ENCODE measurements at regions not wholly inside any gene's neighbourhood (a gene's known extent, or its start where the extent isn't known, plus 50 kb on each side); places are given as distances from the start of the nearest gene placed in this dataset.

DNA sequence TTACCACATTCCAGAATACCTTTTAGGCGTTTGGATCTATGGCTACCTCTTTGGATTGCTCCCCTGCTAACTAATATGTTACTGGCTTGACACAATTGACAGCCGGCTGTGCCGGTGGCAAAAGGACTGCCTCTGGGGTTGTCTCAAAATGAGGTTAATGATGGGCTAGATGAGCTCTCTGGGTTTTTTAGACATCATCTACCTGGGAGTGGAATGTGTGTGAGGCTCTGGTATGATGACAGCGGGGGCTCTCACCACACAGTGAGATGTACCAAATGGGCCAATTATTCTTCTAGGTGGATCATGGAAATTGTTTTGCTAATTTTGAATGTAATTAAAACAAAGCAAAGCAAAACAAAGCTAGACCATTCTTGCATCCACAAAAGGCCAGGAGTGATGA, 391.1 kb upstream of the SPRED2 start:
- H3K27ac ChIP-seq (ENCODE audit: low read depth, low read length), result no peak overlapping the region
- H3K27me3 ChIP-seq (ENCODE audit: control insufficient read depth in 1 of 2, insufficient read depth in 2 of 2, low read length in 2 of 2), result no peaks in the 10 kb centered on the region
- no peaks in the 10 kb centered on the region for H3K36me3 ChIP-seq (ENCODE audit: insufficient read depth, low read length)
- no peak overlapping the region for H3K9ac ChIP-seq (ENCODE audit: low read length)
- H3K4me3 ChIP-seq (ENCODE audit: low read depth in 1 of 2, low read length in 2 of 2), result no peak overlapping the region
- no peaks in the 10 kb centered on the region for H3K9me3 ChIP-seq (ENCODE audit: low read length)
- H3K4me1 ChIP-seq (ENCODE audit: insufficient read depth, low read length), result no peaks in the 10 kb centered on the region

DNA sequence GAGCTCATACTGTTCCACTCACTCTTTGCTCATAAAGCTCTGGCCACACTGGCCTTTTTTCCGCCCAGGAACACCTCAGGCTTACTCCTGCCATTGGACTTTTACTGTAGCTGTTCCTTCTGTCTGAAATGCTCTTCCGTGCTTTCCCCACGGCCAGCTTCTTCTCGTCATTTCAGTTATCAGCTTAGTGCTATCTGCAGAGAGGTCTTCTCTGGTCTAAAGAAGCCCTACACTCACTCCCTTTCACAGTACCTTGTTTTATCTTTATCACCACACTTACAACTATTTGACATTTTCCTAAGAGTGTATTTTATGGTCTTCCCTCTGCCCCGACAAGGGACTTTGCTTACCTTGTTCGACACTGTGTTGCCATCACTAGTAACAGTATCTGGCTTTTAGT, 388.1 kb upstream of the SPRED2 start:
- Histone ChIP-seq H3K4me3 (ENCODE audit: low read depth in 1 of 2, low read length in 2 of 2) (no peak overlapping the region), H3K9ac (ENCODE audit: low read length) (no peak overlapping the region), H3K4me1 (ENCODE audit: insufficient read depth, low read length) (no peaks in the 10 kb centered on the region), H3K27ac (ENCODE audit: low read depth, low read length) (no peak overlapping the region), H3K27me3 (ENCODE audit: control insufficient read depth in 1 of 2, insufficient read depth in 2 of 2, low read length in 2 of 2) (no peaks in the 10 kb centered on the region), H3K36me3 (ENCODE audit: insufficient read depth, low read length) (no peaks in the 10 kb centered on the region), H3K9me3 (ENCODE audit: low read length) (no peaks in the 10 kb centered on the region)

DNA sequence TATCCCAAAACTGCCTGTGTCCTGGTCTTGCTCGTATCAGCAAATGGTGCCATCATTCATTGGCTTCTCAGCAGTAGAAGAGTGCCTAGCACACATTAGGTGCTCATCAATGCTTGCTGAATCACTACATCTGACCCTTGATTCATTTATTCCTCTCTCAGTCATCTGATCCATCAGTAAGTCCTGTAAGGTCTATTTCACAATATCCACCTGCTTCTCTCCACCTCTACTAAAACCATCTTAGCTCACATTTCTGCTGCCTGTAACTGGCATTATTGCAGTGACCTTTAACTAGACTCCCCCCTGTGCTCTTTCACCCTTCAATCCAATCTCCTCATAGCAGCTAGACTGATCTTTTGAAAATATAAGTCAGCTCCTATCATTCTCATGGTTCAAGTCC, 387.6 kb upstream of the SPRED2 start:
- no peaks in the 10 kb centered on the region for H3K4me1 ChIP-seq (ENCODE audit: insufficient read depth, low read length)
- H3K9ac ChIP-seq (ENCODE audit: low read length), result no peak overlapping the region
- H3K4me3 ChIP-seq (ENCODE audit: low read depth in 1 of 2, low read length in 2 of 2), result no peak overlapping the region
- H3K27ac ChIP-seq (ENCODE audit: low read depth, low read length), result no peak overlapping the region
- no peaks in the 10 kb centered on the region for H3K9me3 ChIP-seq (ENCODE audit: low read length)
- H3K36me3 ChIP-seq (ENCODE audit: insufficient read depth, low read length), result no peaks in the 10 kb centered on the region
- H3K27me3 ChIP-seq (ENCODE audit: control insufficient read depth in 1 of 2, insufficient read depth in 2 of 2, low read length in 2 of 2), result no peaks in the 10 kb centered on the region

DNA sequence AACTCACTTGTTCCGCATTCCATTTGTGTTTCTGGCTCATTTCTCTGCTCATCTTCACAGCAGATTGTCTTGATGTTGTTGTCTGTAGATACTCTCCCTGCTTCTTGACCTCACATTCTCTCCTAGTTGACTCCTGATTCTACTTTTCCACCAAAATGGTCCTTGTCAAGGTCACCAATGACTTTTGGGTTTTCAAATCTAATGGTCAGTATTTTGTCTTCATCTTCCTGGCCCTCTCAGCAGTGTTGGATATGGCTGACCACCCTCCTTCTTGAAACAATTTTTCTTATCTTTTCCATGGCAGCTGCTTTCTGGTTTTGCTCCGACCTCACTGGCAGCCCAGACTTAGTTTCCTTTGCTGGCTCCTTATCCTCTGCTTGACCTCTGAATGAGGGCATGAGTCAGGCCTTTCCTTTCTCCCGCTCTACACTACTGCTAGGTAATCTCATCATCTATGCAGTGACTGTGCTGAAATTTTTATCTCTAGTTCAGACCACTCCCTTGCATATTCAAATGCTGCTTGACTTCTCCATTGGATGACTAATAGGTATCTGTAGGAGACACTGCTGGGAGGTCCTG, 386.6 kb upstream of the SPRED2 start:
- no peak overlapping the region for H3K4me3 ChIP-seq (ENCODE audit: low read depth in 1 of 2, low read length in 2 of 2)

DNA sequence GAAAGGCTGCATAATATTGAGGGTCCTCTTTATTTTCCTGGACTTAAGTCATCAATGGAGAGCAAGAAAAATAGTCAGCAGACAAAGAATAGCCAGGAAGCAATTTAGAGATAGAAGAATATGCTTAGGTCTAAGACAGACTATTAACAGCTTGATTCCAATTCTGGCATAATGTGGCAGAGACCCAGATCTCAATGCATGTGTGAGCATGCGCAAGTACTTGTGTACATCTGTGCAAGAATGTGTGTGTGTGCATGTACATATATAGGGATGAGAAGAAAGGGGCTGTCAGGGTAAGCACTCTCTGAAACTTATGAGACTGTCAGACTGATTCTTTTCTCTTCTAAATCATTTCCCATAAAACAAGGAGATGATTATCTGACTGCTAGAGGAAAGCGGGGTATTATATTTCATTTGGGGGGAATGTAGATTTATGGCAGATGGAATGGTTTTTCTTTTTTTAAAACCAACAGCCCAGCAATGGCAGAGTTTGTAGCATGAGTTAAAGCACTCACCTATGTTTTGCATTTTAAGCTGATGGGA, 381.3 kb upstream of the SPRED2 start:
- H3K4me1 ChIP-seq (ENCODE audit: insufficient read depth, low read length), result no peaks in the 10 kb centered on the region
- H3K4me3 ChIP-seq (ENCODE audit: low read depth in 1 of 2, low read length in 2 of 2), result no peak overlapping the region
- H3K36me3 ChIP-seq (ENCODE audit: insufficient read depth, low read length), result no peaks in the 10 kb centered on the region
- no peak overlapping the region for H3K27ac ChIP-seq (ENCODE audit: low read depth, low read length)
- H3K27me3 ChIP-seq (ENCODE audit: control insufficient read depth in 1 of 2, insufficient read depth in 2 of 2, low read length in 2 of 2), result no peaks in the 10 kb centered on the region
- H3K9ac ChIP-seq (ENCODE audit: low read length), result no peak overlapping the region
- no peaks in the 10 kb centered on the region for H3K9me3 ChIP-seq (ENCODE audit: low read length)

More for the DNA sequence above, 386.6 kb upstream of the SPRED2 start:
- H3K36me3 ChIP-seq (ENCODE audit: insufficient read depth, low read length), result no peaks in the 10 kb centered on the region
- H3K9me3 ChIP-seq (ENCODE audit: low read length), result no peaks in the 10 kb centered on the region
- no peak overlapping the region for H3K27ac ChIP-seq (ENCODE audit: low read depth, low read length)
- no peaks in the 10 kb centered on the region for H3K4me1 ChIP-seq (ENCODE audit: insufficient read depth, low read length)
- H3K9ac ChIP-seq (ENCODE audit: low read length), result no peak overlapping the region
- H3K27me3 ChIP-seq (ENCODE audit: control insufficient read depth in 1 of 2, insufficient read depth in 2 of 2, low read length in 2 of 2), result no peaks in the 10 kb centered on the region

DNA sequence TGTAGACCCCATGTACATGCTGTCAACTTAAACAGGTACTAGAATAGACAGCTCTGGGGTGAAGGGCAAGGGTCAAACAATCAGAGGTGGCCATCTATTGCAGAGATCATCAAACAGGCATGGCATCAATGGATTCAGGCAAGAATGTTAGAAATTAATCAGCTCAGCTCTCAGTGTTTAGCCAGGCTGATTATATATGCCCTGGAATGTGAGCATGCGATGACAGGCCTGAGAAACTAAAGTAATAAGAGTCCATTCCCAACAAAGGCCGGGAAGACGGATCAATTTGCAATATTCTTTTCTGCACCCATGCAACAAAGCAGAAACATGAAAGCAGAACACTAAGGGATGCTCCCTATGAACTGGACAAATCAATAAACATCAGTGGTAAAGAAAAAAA, 380.5 kb upstream of the SPRED2 start:
- H3K9me3 ChIP-seq (ENCODE audit: low read length), result no peaks in the 10 kb centered on the region
- H3K9ac ChIP-seq (ENCODE audit: low read length), result no peak overlapping the region

DNA sequence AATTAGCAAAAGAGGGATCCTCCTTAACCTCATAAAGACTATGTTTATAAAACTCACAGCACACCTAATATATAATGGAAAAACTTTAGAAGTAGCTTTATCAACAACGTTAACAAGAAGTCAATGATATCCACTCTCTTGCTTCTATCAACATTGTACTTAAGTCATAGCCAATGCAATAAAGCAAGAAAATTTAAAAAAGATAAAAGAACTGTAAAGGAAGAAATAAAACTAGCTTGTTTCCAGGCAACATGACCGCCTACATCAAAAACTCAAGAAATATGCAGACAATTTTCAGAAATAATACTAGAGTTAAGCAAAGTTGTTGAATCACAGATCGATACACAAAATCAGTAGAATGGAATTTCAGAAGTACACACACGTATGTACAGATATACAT, 375.5 kb upstream of the SPRED2 start:
- no peaks in the 10 kb centered on the region for H3K9me3 ChIP-seq (ENCODE audit: low read length)
- no peaks in the 10 kb centered on the region for H3K4me1 ChIP-seq (ENCODE audit: insufficient read depth, low read length)
- no peaks in the 10 kb centered on the region for H3K36me3 ChIP-seq (ENCODE audit: insufficient read depth, low read length)
- H3K27ac ChIP-seq (ENCODE audit: low read depth, low read length), result no peak overlapping the region
- no peaks in the 10 kb centered on the region for H3K27me3 ChIP-seq (ENCODE audit: control insufficient read depth in 1 of 2, insufficient read depth in 2 of 2, low read length in 2 of 2)
- no peak overlapping the region for H3K4me3 ChIP-seq (ENCODE audit: low read depth in 1 of 2, low read length in 2 of 2)
- H3K9ac ChIP-seq (ENCODE audit: low read length), result no peak overlapping the region

More for the DNA sequence above, 380.5 kb upstream of the SPRED2 start:
- no peak overlapping the region for H3K27ac ChIP-seq (ENCODE audit: low read depth, low read length)
- no peaks in the 10 kb centered on the region for H3K27me3 ChIP-seq (ENCODE audit: control insufficient read depth in 1 of 2, insufficient read depth in 2 of 2, low read length in 2 of 2)
- H3K4me1 ChIP-seq (ENCODE audit: insufficient read depth, low read length), result no peaks in the 10 kb centered on the region
- H3K4me3 ChIP-seq (ENCODE audit: low read depth in 1 of 2, low read length in 2 of 2), result no peak overlapping the region
- no peaks in the 10 kb centered on the region for H3K36me3 ChIP-seq (ENCODE audit: insufficient read depth, low read length)

DNA sequence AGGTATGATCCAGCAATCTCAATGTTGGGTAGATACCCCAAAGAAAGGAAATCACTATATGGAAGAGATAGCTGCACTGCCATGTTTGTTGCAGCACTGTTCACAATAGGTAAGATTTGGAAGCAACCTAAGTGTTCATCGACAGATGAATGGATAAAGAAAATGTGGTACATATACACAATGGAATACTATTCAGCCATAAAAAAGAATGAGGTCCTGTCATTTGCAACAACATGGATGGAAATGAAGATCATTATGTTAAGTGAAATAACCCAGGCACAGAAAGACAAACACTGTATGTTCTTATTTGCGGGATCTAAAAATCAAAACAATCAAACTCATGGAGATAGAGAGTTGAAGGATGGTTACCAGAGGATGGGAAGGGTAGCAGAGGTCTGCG, 372.4 kb upstream of the SPRED2 start:
- Histone ChIP-seq H3K4me3 (ENCODE audit: low read depth in 1 of 2, low read length in 2 of 2) (no peak overlapping the region), H3K9me3 (ENCODE audit: low read length) (no peaks in the 10 kb centered on the region), H3K9ac (ENCODE audit: low read length) (no peak overlapping the region), H3K36me3 (ENCODE audit: insufficient read depth, low read length) (no peaks in the 10 kb centered on the region), H3K4me1 (ENCODE audit: insufficient read depth, low read length) (no peaks in the 10 kb centered on the region), H3K27me3 (ENCODE audit: control insufficient read depth in 1 of 2, insufficient read depth in 2 of 2, low read length in 2 of 2) (no peaks in the 10 kb centered on the region), H3K27ac (ENCODE audit: low read depth, low read length) (no peak overlapping the region)

DNA sequence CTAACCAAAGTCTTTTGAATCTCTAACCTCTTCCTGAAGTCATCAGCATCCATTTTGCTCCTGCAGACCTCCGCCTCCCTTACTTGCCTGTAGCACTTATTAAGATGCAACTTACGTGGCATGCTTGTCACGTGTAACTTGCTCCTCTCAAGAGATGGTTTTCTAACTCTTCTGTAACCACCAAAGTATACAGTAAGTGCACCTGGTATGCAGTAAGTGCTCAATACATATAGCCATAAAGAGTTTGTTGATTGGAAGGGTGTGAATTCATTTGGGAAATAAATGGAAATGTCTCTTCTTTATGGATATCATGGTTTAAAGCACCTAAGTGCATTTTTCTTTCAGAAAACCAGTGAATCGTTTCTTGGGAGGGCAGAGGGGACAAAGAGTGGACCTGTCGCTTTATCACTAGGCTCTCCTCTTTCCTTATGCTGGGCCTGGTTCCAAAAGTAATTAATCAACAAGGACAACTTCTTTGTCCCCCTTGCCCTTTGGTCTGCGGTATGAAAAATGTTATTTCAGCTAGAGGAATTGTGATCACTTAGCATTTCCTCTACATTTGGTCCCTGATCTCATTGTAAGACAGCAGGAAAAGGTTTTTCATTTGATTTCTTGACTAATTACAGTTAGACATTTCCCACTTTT, 370.0 kb upstream of the SPRED2 start:
- no peaks in the 10 kb centered on the region for H3K9me3 ChIP-seq (ENCODE audit: low read length)
- no peak overlapping the region for H3K9ac ChIP-seq (ENCODE audit: low read length)
- no peak overlapping the region for H3K27ac ChIP-seq (ENCODE audit: low read depth, low read length)
- H3K36me3 ChIP-seq (ENCODE audit: insufficient read depth, low read length), result no peaks in the 10 kb centered on the region
- no peaks in the 10 kb centered on the region for H3K4me1 ChIP-seq (ENCODE audit: insufficient read depth, low read length)
- H3K4me3 ChIP-seq (ENCODE audit: low read depth in 1 of 2, low read length in 2 of 2), result no peak overlapping the region
- no peaks in the 10 kb centered on the region for H3K27me3 ChIP-seq (ENCODE audit: control insufficient read depth in 1 of 2, insufficient read depth in 2 of 2, low read length in 2 of 2)

DNA sequence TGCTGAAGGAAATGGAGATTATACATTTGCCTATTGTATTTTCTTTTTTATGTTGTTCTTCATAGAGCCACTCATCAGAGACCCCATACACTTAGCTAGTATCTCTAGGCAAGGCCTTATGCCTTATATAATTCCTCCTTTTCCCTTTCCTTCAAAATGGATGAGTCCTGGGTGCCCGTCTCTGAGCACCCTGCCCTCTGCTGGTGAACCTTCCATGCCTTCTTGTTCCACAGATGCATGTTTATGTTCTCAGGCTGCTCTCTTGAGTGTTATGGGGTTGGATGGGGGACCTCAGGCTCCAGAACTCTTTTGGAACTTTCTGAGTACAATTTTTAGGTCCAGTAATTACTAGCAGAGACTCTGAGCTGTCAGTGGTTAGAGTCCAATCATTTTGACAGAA, 368.6 kb upstream of the SPRED2 start:
- H3K4me3 ChIP-seq (ENCODE audit: low read depth in 1 of 2, low read length in 2 of 2), result no peak overlapping the region
- no peaks in the 10 kb centered on the region for H3K27me3 ChIP-seq (ENCODE audit: control insufficient read depth in 1 of 2, insufficient read depth in 2 of 2, low read length in 2 of 2)

DNA sequence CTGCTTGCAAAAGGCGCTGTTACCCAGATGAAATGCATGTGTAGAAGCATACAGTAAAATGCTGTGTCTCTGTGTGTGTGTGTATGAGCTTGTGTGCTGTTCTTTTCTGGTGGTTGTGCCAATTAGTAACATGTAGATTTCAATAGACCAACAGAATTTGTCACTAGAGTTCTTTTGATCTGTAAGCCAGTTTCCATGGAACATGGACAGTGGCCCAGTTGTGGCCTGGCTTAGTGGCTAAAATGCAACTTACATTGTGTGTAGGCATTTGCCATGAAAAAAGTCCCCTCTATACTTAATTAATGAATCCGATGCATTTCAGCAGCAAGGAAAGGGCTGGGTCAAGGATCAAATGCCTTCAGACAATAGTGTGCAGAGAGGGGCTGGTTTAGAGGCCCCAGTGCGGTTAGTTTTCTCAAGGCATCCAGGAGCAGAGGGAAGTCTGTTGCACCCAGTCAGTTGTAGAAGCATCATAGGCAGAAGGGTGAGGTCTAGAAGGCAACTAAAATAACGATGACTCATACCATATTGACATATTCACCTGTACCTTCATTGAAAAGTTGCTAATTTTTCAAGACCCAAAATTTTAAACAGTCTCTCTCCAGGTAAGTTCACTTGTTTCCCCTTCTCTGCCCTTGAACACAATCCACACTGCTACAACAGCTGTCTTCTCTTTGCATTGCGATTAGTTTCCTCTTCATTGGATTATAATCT, 366.9 kb upstream of the SPRED2 start:
- H3K4me3 ChIP-seq (ENCODE audit: low read depth in 1 of 2, low read length in 2 of 2), result no peak overlapping the region
- no peak overlapping the region for H3K9ac ChIP-seq (ENCODE audit: low read length)
- no peak overlapping the region for H3K27ac ChIP-seq (ENCODE audit: low read depth, low read length)
- no peaks in the 10 kb centered on the region for H3K27me3 ChIP-seq (ENCODE audit: control insufficient read depth in 1 of 2, insufficient read depth in 2 of 2, low read length in 2 of 2)
- no peaks in the 10 kb centered on the region for H3K36me3 ChIP-seq (ENCODE audit: insufficient read depth, low read length)
- H3K4me1 ChIP-seq (ENCODE audit: insufficient read depth, low read length), result no peaks in the 10 kb centered on the region
- no peaks in the 10 kb centered on the region for H3K9me3 ChIP-seq (ENCODE audit: low read length)

More for the DNA sequence above, 368.6 kb upstream of the SPRED2 start:
- Histone ChIP-seq H3K27ac (ENCODE audit: low read depth, low read length) (no peak overlapping the region), H3K9me3 (ENCODE audit: low read length) (no peaks in the 10 kb centered on the region), H3K36me3 (ENCODE audit: insufficient read depth, low read length) (no peaks in the 10 kb centered on the region), H3K9ac (ENCODE audit: low read length) (no peak overlapping the region), H3K4me1 (ENCODE audit: insufficient read depth, low read length) (no peaks in the 10 kb centered on the region)

Measured in muscle layer of colon (tissue), 2 donors.